GDM1 (cell line): ENCODE measurements at regions not wholly inside any gene's neighbourhood (a gene's known extent, or its start where the extent isn't known, plus 50 kb on each side); places are given as distances from the start of the nearest gene placed in this dataset.

Source experiments
- DNase-seq: peaks from one replicate; lab custom pipeline; 2025; lab: John Stamatoyannopoulos, UW

DNA sequence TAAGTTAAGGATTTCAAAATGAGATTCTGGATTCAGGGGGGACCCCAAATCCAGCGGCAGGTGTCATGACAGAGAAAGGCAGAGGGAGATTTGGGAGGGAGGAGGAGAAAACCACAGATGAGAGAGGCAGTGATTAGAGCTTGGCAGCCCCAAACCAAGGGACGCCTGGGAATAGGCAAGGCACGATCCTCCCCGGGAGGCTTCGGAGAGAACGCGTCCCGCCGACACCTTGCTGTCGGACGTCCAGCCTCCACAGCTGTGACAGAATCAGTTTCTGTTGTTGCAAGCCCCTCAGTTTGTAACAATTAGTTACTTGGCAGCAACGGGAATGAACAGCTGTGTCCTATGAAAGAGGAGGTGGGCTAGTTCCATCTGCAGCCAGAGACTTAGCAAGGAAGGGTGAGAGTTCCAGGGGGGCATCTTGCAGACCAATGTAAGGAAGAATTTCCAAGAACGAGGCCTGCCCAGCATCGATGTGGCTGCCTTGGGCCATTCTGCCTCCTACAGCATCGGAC, 110.7 kb upstream of the SDK2 start:
- DNase-seq = no peak

DNA sequence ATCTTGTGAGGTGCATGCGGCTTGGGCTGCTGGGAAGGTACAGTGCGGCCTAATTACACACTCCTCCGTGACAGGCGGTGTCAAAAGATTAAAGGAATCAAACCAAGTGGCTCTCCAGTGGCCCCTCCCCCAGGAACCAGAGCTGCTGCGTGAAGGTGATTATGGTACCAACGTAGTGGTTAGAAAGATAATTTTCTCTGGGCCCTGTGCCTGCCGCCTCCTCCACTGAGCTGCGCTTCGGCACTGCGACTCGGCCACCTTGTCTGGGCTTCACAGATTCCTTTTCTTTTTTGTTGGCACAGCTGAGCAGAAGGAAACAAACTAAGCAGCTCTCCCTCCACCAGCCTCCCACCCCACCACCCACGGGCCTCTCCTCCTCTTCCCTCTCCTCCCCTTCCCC, 113.2 kb upstream of the SDK2 start:
- DNase-seq = no peak

DNA sequence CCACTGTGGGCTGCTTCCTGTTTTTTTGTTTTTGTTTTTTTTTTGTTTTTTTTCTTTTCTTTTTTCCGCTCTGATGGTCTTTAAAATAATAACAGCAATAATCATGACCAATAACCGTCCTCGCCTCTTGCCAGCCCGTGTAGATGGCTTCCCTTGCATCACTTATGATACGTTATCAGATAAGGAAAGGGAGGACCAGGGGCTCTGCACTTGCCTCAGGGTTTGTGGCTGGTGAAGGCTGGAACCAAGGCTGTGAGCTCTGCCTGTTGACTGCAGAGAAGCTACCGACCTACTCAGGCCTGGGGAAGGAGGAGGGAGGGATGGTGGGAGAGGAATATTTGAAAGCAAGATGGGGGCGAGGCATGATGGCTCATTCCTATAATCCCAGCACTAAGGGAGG, 114.0 kb upstream of the SDK2 start:
- no peak for DNase-seq

DNA sequence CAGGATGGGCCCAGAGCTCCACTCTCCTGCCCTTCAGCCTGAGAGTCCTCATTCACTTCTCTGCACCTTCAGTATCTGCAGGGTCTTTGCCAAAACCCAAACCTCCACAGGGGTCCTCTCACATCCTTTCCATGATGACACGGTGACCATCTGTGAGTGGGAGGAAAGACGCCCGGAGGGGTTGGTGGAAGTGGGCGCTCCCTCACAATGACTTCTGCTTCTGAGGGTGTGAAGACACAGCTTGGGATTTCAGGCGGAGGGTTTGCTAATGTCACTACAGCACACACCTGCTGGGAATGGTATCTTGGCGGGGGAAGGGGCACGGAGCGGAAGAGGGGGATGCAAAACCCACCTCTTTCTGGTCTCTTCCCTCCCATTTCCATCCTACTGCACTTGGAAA, 115.1 kb upstream of the SDK2 start:
- no peak for DNase-seq

DNA sequence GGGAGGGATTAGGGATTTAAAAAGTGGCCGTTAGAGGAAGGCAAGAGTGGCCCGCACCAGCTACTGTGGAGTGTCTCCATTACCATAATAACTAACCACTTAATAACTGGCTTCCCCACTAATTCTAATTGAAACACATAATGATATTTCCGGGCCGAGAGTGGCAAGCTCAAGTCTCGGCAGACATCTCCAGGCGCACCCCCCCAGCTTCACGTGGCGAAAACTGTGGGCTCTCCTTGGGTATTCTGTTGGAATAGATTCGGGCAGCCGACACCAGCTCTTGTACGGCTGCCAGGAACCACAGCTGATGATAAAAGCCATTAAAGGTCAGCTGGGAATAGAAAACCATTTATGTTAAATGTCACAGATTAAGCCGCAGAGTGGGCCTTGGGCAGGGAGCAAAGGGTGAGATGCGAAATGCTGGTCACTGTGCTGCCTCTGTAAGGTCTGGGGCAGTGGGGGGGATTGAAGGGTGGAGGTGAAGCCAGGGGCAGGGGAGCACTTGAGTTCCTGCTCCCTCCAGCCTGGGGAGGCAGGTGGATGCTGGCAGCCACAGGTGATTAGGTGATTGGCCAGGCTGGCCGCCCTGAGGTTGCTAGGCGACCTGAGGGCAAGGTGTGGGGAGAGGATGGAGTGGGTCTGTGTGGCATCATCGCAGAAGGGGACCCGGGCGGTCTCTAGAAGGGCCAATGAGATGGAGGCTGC, 115.6 kb upstream of the SDK2 start:
- DNase-seq = no peak

DNA sequence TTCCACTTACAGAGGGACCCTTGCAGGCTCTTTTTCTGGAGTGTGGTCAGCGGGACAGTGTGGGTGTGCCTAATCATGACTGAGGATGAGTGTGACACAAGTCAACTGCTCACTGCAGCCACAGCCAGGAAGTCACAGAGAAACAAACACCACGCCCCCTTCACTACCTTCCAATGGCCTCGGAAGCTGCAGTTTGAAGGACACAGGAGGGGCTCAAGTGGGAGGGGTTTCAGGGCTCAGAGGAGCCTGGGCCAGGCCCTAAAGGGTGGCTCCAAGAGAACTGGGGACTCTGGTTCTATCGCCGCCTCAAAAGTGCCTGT, 116.2 kb upstream of the SDK2 start:
- no peak for DNase-seq

DNA sequence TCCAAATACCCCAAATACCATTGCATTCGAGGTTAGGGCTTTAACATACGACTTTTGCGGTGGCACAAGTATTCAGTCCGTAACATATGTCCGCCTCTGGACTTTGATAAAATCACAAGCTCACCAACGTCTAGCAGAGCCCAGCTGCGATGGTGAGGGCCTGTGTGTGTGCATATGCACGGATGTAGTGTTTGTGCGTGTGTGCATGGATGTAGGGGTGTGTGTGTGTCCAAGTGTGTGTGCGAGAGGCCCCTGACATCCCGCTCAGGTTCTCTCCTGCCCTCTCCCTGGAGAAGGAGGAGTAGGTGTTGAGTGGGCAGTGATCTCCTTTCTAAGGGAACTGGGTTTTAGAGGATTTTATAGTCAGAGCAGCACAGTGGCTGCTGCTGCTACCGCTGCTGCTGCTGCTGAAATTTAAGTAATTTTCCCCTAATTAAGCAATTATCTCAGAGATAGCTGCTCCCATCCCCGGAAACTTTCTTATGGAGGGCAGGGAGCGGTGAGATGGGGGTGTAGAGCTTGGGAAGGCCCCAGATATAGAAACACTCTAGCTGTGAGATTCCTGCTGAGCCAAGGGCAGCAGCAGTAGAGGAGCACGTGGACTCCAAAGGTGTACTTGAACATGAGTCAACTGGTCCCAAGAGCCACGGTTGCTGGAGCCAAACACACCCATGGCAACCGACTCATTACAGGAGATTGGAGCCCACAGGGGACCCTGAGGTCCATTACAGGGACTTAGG, 121.7 kb upstream of the SDK2 start:
- DNase-seq = no peak

DNA sequence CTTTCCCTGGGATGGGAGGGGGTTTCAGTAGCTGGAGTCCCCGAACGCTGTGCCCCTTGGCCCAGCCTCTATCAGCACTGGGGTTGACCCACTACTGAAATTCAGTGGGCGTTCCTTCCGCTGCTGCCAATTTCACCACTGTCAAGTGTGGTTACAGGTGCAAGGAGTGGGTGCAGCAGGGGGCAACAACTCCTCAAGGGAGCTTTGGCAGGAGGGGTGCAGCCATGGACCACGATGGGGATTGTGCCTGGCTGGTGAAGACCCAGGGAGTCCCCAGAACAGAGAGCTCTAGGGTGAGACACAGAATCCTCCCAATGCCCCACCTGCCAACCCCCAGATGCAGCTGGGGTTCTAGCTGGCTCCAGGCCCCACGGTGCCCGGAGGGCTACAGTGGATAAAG, 123.5 kb upstream of the SDK2 start:
- DNase-seq = no peak

DNA sequence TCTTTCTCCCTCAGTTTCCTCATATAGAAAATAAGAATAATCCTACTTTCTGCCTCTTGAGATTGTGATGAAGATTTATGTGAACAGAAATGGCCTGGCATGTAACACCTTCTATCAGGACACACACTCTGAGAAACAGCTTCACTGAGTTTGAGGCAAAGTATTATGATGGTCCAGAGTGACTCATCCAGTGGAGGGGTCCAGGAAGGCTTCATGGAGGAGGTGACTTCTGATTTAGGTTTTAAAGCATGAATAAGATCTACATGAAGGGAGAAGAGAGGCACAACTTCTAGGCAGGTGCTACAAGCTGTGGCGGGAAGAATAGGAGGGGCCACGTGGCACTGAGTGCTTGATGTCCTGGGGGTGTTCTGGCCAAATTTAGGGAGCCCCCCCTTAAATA, 124.4 kb upstream of the SDK2 start:
- DNase-seq = no peak

DNA sequence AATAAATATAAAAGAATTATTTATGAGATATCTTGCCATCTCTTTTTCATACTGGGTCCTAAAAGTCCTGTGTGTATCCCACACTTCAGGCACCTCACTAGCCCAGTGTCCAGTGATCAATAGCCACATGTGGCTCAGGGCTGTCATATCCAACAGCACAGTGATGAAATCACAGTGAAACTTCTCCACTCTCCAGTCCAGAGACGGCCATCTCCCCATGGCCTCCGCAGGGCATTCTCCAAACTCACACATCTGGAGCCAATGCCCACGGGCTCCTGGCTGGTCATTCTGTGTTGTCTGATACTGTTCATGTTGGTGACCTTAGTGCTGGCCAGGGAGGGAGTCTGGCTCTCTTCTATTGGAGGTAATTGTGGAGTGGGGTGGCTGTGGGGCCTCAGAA, 125.2 kb upstream of the SDK2 start:
- DNase-seq = no peak

DNA sequence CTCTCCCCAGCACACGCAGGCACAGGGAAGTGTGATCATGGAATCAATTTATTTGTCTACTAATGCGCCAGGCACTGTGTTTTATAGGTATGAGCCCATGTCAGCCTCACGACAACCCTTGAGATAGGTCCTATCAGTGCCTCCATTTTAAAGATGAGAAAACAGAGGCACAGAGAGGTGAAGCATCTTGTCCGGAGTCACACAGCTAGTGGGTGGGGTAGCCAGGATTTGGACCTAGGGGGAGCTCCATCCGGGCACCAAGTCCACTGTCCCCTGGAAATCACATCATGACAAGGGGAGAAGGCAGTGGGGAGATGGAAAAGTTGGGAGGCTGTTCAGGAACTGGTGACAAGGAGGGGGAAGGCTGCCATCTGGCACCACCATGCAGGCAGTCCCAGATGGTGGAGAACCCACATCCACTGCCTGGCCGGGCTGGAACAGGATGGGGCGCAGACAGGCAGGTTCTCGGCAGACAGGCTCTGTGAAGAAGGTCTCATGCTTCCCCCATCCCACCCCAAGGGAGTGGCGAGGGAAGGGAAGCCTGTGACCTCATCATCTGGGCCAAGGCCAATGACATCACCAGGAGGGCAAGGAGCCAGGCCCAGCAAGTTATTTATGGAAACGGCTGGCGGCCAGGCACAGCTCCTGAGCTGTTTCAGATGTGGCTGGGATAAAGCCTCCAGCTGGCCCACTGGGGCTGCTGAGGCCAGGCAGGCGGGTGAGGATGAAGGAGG, 126.0 kb upstream of the SDK2 start:
- DNase-seq = no peak

DNA sequence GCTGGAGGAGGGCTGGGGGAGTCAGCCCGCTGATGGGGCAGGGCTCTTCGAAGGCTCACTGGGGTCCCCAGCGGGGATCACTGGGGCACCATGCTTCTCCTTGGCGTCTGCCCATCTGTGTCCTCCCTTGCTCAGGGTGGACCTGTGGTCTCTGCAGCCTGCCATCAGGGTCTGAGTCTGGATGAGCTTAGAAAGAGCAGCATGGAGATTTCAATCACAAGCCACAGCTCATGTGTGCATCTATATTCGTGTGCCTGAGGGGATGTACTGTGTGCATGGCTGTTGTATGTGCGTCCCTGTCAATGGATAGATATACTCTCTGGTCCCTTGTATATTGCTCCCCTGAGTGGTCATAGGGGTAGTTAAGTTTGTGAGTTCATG, 126.6 kb upstream of the SDK2 start:
- no peak for DNase-seq

DNA sequence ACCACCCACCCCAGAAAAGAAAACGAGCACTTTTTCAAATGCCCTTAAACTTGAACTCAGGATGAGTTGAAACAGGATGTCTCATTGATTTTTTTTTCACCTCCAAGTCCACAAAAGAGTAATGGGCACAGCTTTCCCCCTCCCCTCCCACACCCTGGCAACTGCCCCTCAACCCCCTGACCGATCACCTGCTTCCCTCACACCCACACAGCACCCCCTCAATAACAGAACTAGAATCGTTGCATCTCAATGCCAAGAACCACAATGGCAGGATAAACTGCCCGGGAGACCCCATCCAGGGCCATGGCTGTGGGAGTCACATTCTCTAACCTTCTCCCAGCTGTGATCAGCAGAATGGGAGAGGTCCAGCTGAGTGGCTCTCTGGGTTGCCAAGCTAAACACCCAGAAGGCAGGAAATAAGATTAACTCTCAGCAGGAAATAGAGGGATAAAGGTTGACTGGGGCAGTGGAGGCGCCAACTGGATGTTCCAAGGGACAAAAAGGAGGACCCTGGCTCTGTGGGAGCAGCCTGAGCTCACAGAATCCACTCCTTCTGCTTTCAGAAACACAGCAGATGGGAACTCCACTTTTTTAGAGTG, 128.0 kb upstream of the SDK2 start:
- DNase-seq = no peak

DNA sequence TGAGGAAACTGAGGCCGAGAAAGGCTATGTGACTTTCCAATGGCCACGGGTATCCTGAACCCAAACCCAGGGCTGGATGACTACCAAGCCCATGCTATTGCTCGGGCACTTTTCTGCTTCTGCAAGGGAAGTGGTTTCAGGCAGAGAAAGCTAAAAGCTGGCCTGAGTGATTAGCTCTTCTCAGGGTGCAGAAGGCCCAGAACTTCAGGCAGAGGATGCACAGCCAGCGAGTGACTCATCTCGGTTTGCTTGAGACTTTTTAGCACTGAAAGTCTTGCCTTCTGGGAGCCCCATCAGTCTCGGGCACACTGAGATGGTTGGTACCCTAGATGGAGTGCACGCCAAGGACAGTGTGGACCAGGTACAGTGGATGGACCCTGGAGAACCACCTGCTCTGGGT, 129.5 kb upstream of the SDK2 start:
- DNase-seq = no peak

DNA sequence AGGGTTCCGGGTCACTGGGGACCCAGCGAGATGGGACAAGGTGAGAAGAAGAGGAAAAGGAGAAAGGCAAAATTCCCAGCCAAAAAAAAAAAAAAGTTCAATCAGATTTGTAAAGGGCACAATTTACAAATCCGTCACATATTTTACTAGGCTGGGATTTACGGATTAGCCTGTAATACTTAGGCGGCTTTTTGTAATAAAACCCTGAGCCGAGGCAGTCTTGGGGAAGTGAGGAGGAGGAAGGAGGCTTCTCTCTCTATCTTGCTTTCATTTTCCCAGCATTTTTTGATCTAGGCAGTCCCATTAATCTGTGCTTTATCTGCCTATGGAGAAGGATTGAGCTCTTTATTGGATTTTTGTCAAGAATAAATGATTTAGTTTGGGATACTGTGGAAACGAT, 130.6 kb upstream of the SDK2 start:
- DNase-seq = no peak

DNA sequence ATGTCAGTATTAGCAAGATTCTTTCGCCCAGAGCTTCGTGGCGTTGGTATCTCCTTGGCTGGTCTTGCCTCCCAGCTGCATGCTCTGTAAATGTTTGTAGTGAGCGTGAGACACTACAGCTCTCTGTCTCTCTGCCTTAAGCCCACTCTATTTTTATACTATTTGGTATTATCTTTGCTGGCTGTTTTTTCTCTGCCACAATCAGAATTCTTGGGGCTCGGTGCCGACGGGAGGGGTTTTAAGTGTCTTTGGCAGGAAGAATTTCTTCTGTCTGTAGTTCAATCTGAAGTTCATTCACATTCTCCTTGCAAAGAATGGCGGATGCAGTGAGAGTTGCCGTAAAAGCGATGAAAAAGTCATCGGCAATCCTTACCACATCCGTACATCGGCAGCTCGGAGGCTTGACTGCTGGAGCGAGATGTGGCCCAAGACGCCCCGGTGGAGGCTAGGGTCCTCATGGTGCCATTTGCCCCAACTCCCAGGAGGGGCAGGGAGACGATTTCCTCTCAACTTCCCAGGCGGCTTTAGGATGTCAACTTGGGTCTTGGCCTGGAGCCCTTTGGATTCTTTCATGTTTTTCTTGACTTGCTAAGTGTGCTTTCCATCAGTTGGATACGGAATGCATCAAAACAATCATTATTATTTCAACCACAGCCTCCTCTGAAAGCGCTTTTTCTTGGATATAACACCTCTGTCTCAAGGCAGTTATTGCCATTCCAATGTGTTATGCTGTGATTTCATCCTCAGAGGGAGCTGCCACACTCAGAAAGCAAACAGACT, 132.3 kb upstream of the SDK2 start:
- DNase-seq = no peak

DNA sequence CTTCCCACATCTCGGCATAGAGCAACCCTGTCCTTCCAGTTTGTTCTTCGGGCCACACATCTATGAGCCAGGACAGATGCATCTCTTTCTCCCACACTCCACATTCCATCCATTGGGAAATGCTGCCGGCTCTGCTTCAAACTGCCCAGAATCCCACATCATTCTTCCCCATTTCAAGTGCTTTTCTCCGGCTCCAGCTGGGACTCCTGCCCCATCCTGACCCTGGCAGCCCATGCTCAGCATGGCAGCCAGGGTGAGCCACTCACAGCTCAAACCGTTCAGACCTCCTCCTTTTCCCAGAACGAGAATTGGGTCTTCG, 132.8 kb upstream of the SDK2 start:
- no peak for DNase-seq

DNA sequence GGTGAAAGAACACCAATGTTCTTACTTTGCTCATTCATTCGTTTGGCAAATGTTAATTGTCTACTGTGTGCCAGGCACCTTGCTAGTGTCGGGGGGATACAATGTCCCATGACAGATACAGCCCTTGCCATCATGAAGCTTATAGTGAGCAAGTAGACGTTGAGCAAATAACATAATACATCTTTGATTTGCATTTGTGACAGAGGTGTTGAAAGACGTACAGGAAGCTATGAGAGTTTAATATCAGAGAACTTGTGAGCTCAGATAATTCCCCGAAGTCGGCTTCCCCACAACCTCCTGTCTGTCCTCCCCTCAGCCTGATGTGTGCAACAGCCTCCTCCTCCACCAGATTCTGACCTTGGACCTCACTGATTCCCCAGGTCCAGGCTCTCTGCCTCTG, 138.0 kb upstream of the SDK2 start:
- DNase-seq = no peak

DNA sequence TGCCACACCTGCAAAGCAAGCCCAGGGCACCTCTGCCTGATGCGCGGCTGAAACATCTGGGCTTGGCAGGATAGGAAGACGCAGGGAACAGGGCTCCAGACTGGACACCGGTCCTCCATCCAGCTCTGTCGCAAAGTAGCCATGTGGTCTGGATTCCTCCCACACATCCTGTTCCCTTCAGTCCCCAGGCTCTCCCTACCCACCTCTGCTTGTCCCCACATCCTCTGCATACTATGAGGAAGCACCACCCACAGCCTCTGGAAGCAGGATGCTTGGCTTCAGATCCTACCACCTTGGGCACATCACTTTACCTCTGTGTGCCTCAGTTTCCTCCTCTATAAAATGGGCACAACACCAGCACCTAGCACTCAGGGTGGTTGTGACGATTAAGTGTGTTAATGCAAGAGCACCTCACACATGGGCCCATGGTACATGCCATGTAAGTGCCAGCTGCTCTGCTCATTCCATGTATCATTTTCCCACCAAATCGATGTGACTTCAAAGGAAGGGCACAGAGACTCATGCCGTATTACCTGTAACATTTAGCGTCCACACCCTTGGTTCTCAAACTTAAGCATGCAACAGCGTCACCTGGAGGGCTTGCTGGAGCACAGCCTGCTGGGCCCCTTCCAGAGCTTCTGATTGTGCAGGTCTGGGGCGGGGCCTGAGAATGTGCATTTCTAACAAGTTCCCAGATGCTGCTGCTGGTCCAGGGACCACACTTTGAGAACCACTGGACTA, 138.6 kb upstream of the SDK2 start:
- no peak for DNase-seq

DNA sequence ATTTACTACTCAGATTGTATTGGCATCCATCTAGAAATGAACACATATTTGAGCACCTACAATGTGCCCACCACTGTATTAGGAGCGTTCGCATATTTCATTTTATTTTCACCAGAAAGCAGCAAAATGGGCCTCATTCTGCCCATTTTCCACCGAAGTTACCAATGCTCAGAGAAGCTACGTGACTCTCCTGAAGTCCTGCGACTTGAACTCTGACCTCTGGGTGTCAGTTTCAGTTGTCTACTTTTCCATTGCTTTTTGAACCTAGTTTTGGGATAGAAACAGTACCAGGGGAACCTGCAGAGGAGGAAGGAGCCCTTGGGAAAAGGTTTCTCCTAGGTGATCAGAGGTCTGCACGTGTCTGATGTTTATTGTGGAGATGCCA, 139.1 kb upstream of the SDK2 start:
- no peak for DNase-seq

DNA sequence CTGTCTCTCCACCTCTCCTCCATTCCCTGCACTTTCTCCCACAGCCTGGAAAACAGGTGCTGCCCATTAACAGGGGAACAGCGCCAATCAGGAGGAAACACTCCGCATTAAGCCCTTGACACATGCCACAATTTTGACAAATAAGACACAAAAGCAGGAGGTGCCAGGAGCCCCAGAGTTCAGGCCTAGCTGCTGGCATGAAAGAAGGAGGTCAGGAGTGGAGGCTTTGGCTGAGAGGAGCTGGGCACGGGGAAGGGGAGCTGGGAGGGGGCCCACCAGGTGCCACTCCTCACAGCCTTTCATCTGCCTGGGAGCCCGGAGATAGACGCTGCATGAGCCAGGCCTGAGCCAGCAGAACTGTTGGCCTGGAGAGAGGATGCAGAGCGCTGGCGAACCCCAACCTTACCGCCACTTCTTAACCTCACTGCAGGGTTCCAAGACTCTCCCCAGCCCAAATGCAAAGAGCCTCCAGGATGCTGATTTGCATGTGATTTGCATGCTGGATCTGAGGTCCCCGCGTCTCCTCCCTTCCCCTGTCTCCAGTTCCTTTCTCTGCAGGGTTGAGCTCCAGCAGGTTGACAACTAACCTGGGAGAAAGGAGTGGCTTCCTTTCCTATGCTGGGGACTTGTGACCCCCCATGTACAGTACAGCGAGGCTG, 139.8 kb upstream of the SDK2 start:
- no peak for DNase-seq
